Fibroblast of lung (primary cell): ENCODE measurements at regions not wholly inside any gene's neighbourhood (a gene's known extent, or its start where the extent isn't known, plus 50 kb on each side); places are given as distances from the start of the nearest gene placed in this dataset.

Experiments
- DNase-seq, 2 donors: peaks; one replicate each; pipeline versions ENCODE4 v3.0.0 to v3.0.0-alpha.2; 2010; ENCODE audit warnings: low read depth in 2 of 2
- H2AFZ ChIP-seq: 2 replicates; pipeline ENCODE4 v1.5.1; 2012; ENCODE audit warnings: low read length, control low read depth, inconsistent platforms
- H3K27ac ChIP-seq: 2 replicates; pipeline ENCODE4 v1.5.1; 2011; ENCODE audit warnings: low read length, control low read depth; ENCODE audit not compliant: insufficient read depth
- H3K27me3 ChIP-seq: 2 replicates; pipeline ENCODE4 v1.5.1; 2011; ENCODE audit warnings: mild to moderate bottlenecking, low read length; ENCODE audit not compliant: control insufficient read depth, insufficient read depth
- H3K36me3 ChIP-seq: 2 replicates; pipeline ENCODE4 v1.5.1; 2011; ENCODE audit warnings: low read length; ENCODE audit not compliant: control insufficient read depth, insufficient read depth
- H3K4me1 ChIP-seq: 2 replicates; pipeline ENCODE4 v1.5.1; 2011; ENCODE audit warnings: low read length; ENCODE audit not compliant: control insufficient read depth, insufficient read depth; ENCODE audit errors: extremely low read depth
- H3K4me2 ChIP-seq: 2 replicates; pipeline ENCODE4 v1.5.1; 2011; ENCODE audit warnings: low read length, control low read depth; ENCODE audit not compliant: insufficient read depth; ENCODE audit errors: extremely low read depth
- H3K4me3 ChIP-seq, 4 experiments: fragments of 200-600 bp in 1 of 4; sonication (generic) in 1 of 4; replicated peaks in 1 of 4; 2 replicates each; pipeline ENCODE4 v1.5.1; 2011 to 2016; ENCODE audit warnings: low read length in 4 of 4, low read depth in 3 of 4, mild to moderate bottlenecking in 3 of 4, control low read depth in 2 of 4, inconsistent platforms in 1 of 4, mixed read lengths in 1 of 4; ENCODE audit not compliant: insufficient read depth in 1 of 4; ENCODE audit errors: control extremely low read depth in 1 of 4
- H3K79me2 ChIP-seq: 2 replicates; pipeline ENCODE4 v1.5.1; 2012; ENCODE audit warnings: mild to moderate bottlenecking, low read length, inconsistent platforms; ENCODE audit not compliant: control insufficient read depth, insufficient read depth
- H3K9ac ChIP-seq: 2 replicates; pipeline ENCODE4 v1.5.1; 2011; ENCODE audit warnings: mild to moderate bottlenecking, low read length, control low read depth; ENCODE audit not compliant: insufficient read depth
- H3K9me3 ChIP-seq: 2 replicates; pipeline ENCODE4 v1.5.1; 2012; ENCODE audit warnings: low read depth, low read length; ENCODE audit not compliant: control insufficient read depth, insufficient read depth
- H4K20me1 ChIP-seq: 2 replicates; pipeline ENCODE4 v1.5.1; 2011; ENCODE audit warnings: low read length; ENCODE audit not compliant: control insufficient read depth, insufficient read depth; ENCODE audit errors: extremely low read depth
- CTCF ChIP-seq, 2 donors: IDR thresholded peaks in 1 of 2; conservative IDR thresholded peaks in 1 of 2; 1 replicate in 1 of 2; 2 replicates in 1 of 2; pipeline ENCODE4 v1.5.1; 2011 to 2012; ENCODE audit warnings: low read length in 2 of 2, control low read depth in 1 of 2, inconsistent platforms in 1 of 2, low read depth in 1 of 2, mild to moderate bottlenecking in 1 of 2
- EZH2 ChIP-seq: IDR thresholded peaks from 2 replicates; pipeline ENCODE4 v1.5.1; 2012; ENCODE audit warnings: low read length, control low read depth, mild to moderate bottlenecking; ENCODE audit errors: missing control alignments

- Histone ChIP-seq H4K20me1 (no peaks in the 10 kb centered on the region), H3K9ac (no peak overlapping the region), H3K27ac (no peak overlapping the region), H3K36me3 (no peaks in the 10 kb centered on the region), H3K79me2 (no peaks in the 10 kb centered on the region), H3K9me3 (no peaks in the 10 kb centered on the region), H3K4me3 (no peak overlapping the region), H2AFZ (no peak overlapping the region), H3K4me2 (no peak overlapping the region), H3K27me3 (no peaks in the 10 kb centered on the region), H3K4me1 (no peaks in the 10 kb centered on the region)
- DNase-seq = no peak
- TF ChIP-seq EZH2 = no peak
- no peak for TF ChIP-seq CTCF (conservative IDR thresholded peaks at IDR 0.05 in 1 of 2, IDR thresholded peaks at IDR 0.05 in 1 of 2; ENCODE audit: low read depth in 1 of 2, low read length in 2 of 2)
Observed at GRCh38 chr11:98589967-98590366, 430.8 kb upstream of the CNTN5 start.

- Histone ChIP-seq H3K27me3 (no peaks in the 10 kb centered on the region), H3K9me3 (no peaks in the 10 kb centered on the region), H4K20me1 (no peaks in the 10 kb centered on the region), H3K4me1 (no peaks in the 10 kb centered on the region), H3K4me2 (no peak overlapping the region), H2AFZ (no peak overlapping the region), H3K9ac (no peak overlapping the region), H3K4me3 (no peak overlapping the region), H3K36me3 (no peaks in the 10 kb centered on the region), H3K27ac (no peak overlapping the region), H3K79me2 (no peaks in the 10 kb centered on the region)
- DNase-seq = no peak
- TF ChIP-seq CTCF (conservative IDR thresholded peaks at IDR 0.05 in 1 of 2, IDR thresholded peaks at IDR 0.05 in 1 of 2; ENCODE audit: low read depth in 1 of 2, low read length in 2 of 2) (no peak), EZH2 (no peak)
Observed at GRCh38 chr11:98600103-98600502, 420.6 kb upstream of the CNTN5 start.

GRCh38 chr11:98600786-98601773 lies 419.7 kb upstream of the CNTN5 start:
- Histone ChIP-seq H3K79me2 (no peaks in the 10 kb centered on the region), H2AFZ (no peak overlapping the region), H3K4me2 (no peak overlapping the region), H3K36me3 (no peaks in the 10 kb centered on the region), H3K4me1 (no peaks in the 10 kb centered on the region), H3K9me3 (no peaks in the 10 kb centered on the region), H3K9ac (no peak overlapping the region), H4K20me1 (no peaks in the 10 kb centered on the region), H3K27ac (no peak overlapping the region), H3K27me3 (no peaks in the 10 kb centered on the region), H3K4me3 (no peak overlapping the region)
- TF ChIP-seq CTCF (conservative IDR thresholded peaks at IDR 0.05 in 1 of 2, IDR thresholded peaks at IDR 0.05 in 1 of 2; ENCODE audit: low read depth in 1 of 2, low read length in 2 of 2) = no peak
- no peak for TF ChIP-seq EZH2
- DNase-seq = no peak
